HepG2 (cell line): ENCODE measurements at regions not wholly inside any gene's neighbourhood (a gene's known extent, or its start where the extent isn't known, plus 50 kb on each side); places are given as distances from the start of the nearest gene placed in this dataset.

Source experiments
- ATAC-seq: fragments of 200-7000 bp; cut with Tn5 transposase; 3 replicates; pipeline ENCODE4 v1.9.1; 2020; ENCODE audit warnings: mild to moderate bottlenecking, moderate library complexity
- BruUV-seq: library from RNA; stranded (reverse); fragments of 400-500 nt; replicated peaks from 2 replicates; lab custom pipeline; 2021; lab: Mats Ljungman, UMichigan
- CTCF ChIA-PET: fragments of 300-600 bp; formaldehyde crosslinking; extraction: SDS; loops from one replicate; lab custom pipeline; 2021; ENCODE audit warnings: low total read pairs, inconsistent platforms, low intra/inter-chr PET ratio; lab: Yijun Ruan, JAX
- POLR2A ChIA-PET: fragments of 350-600 bp; sonication (Branson Sonifier 250); formaldehyde crosslinking; loops from one replicate; lab custom pipeline; 2020; ENCODE audit warnings: antibody characterized with exemption, inconsistent platforms; lab: Yijun Ruan, JAX
- DNase-seq: peaks from one replicate; pipeline ENCODE4 v3.0.0-alpha.2; 2015; ENCODE audit warnings: low spot score
- FAIRE-seq: peaks from 3 replicates; lab custom pipeline; 2011; peaks lifted over from hg19 to GRCh38; lab: Jason Lieb, UNC
- H2AFZ ChIP-seq: one replicate; pipeline ENCODE4 v1.6.1; 2011; ENCODE audit warnings: low read length, inconsistent platforms
- H3K27ac ChIP-seq: fragments of 300-600 bp; 3 replicates; pipeline ENCODE4 v1.8.0; 2011; ENCODE audit warnings: mixed run types, mild to moderate bottlenecking, mixed read lengths, low read length, inconsistent platforms; ENCODE audit not compliant: insufficient read depth; ENCODE audit errors: extremely low read length
- H3K27me3 ChIP-seq, 2 experiments: fragments of 200-600 bp in 1 of 2; 2 replicates in 1 of 2; 3 replicates in 1 of 2; pipeline versions ENCODE4 v1.6.0 to v1.8.0; 2011; ENCODE audit warnings: low read length in 2 of 2, mild to moderate bottlenecking in 2 of 2, moderate library complexity in 2 of 2, inconsistent platforms in 1 of 2; ENCODE audit not compliant: insufficient read depth in 2 of 2, control insufficient read depth in 1 of 2
- H3K36me3 ChIP-seq, 2 experiments: fragments of 200-600 bp in 1 of 2; replicated peaks in 1 of 2; 2 replicates in 1 of 2; 3 replicates in 1 of 2; pipeline versions ENCODE4 v1.5.1 to v1.8.0; 2011; ENCODE audit warnings: low read length in 2 of 2, inconsistent platforms in 1 of 2; ENCODE audit not compliant: insufficient read depth in 2 of 2, control insufficient read depth in 1 of 2
- H3K4me1 ChIP-seq: 2 replicates; pipeline ENCODE4 v1.5.1; 2012; ENCODE audit warnings: low read length, inconsistent platforms; ENCODE audit not compliant: insufficient read depth
- H3K4me2 ChIP-seq: 2 replicates; pipeline ENCODE4 v1.6.0; 2011; ENCODE audit warnings: low read depth, low read length, inconsistent platforms
- H3K4me3 ChIP-seq, 3 experiments: fragments of 200-600 bp in 1 of 3; sonication (generic), shearing (Covaris generic) in 1 of 3; replicated peaks in 1 of 3; 2 replicates each; pipeline ENCODE4 v1.5.1; 2011 to 2016; ENCODE audit warnings: low read length in 3 of 3, inconsistent platforms in 2 of 3, low read depth in 2 of 3, mild to moderate bottlenecking in 2 of 3, control low read depth in 1 of 3, mixed read lengths in 1 of 3; ENCODE audit not compliant: insufficient read depth in 1 of 3
- H3K79me2 ChIP-seq: one replicate; pipeline ENCODE4 v1.6.1; 2011; ENCODE audit warnings: low read length, inconsistent platforms; ENCODE audit not compliant: insufficient read depth
- H3K9ac ChIP-seq: 2 replicates; pipeline ENCODE4 v1.6.0; 2011; ENCODE audit warnings: mild to moderate bottlenecking, low read depth, low read length, inconsistent platforms; ENCODE audit not compliant: insufficient read depth
- H3K9me3 ChIP-seq: 2 replicates; pipeline ENCODE4 v1.5.1; 2012; ENCODE audit warnings: mild to moderate bottlenecking, low read length
- H4K20me1 ChIP-seq: 2 replicates; pipeline ENCODE4 v1.6.0; 2011; ENCODE audit warnings: inconsistent platforms, mild to moderate bottlenecking, low read length, moderate library complexity; ENCODE audit not compliant: insufficient read depth
- AFF4 ChIP-seq: sonication (generic); formaldehyde crosslinking; IDR thresholded peaks from 2 replicates; pipeline ENCODE4 v1.4.0; 2020; ENCODE audit warnings: missing genetic modification reagents
- CBX5 ChIP-seq: sonication (generic); formaldehyde crosslinking; IDR thresholded peaks from 2 replicates; pipeline ENCODE4 v1.4.0; 2020; ENCODE audit warnings: missing genetic modification reagents, borderline replicate concordance
- ETV5 ChIP-seq: IDR thresholded peaks from 2 replicates; pipeline ENCODE4 v1.6.1; 2018; ENCODE audit warnings: missing biosample characterization, missing genetic modification reagents, inconsistent platforms, borderline replicate concordance
- FOXA3 ChIP-seq: IDR thresholded peaks from 2 replicates; pipeline ENCODE4 v1.6.1; 2016; ENCODE audit warnings: missing genetic modification reagents, missing compliant biosample characterization
- GABPB1 ChIP-seq: IDR thresholded peaks from 2 replicates; pipeline ENCODE4 v1.6.1; 2016; ENCODE audit warnings: mild to moderate bottlenecking, missing genetic modification reagents, moderate library complexity, missing compliant biosample characterization
- HNRNPLL ChIP-seq: fragments of 200-400 bp; formaldehyde crosslinking; IDR thresholded peaks from 2 replicates; pipeline ENCODE4 v1.6.1; 2017; ENCODE audit warnings: mild to moderate bottlenecking, low read depth, low read length; ENCODE audit not compliant: poor library complexity, severe bottlenecking
- ISX ChIP-seq: sonication (generic); formaldehyde crosslinking; conservative IDR thresholded peaks from 2 replicates; pipeline ENCODE4 v1.5.0; 2020; ENCODE audit warnings: missing genetic modification reagents
- KDM3A ChIP-seq: IDR thresholded peaks from 2 replicates; pipeline ENCODE4 v1.6.1; 2018; ENCODE audit warnings: low read depth, missing compliant biosample characterization
- LCORL ChIP-seq, 2 experiments: fragments of 450-650 bp in 1 of 2; sonication (generic) in 1 of 2; formaldehyde crosslinking in 1 of 2; IDR thresholded peaks; 2 replicates each; pipeline versions ENCODE4 v1.5.0 to v1.6.1; 2017 to 2020; ENCODE audit warnings: antibody characterized with exemption in 1 of 2, missing genetic modification reagents in 1 of 2
- NFE2L2 ChIP-seq: fragments of 150-350 bp; IDR thresholded peaks from 2 replicates; pipeline ENCODE4 v1.6.1; 2014; ENCODE audit warnings: low read length
- PRPF4 ChIP-seq: fragments of 200-400 bp; formaldehyde crosslinking; IDR thresholded peaks from 2 replicates; pipeline ENCODE4 v1.6.1; 2016; ENCODE audit warnings: low read length, low read depth; ENCODE audit not compliant: poor library complexity, severe bottlenecking
- RBFOX2 ChIP-seq: fragments of 200-400 bp; formaldehyde crosslinking; IDR thresholded peaks from 2 replicates; pipeline ENCODE4 v1.6.1; 2017; ENCODE audit warnings: low read depth, mild to moderate bottlenecking, low read length
- SALL1 ChIP-seq: sonication (generic); formaldehyde crosslinking; IDR thresholded peaks from 2 replicates; pipeline ENCODE4 v1.8.0; 2022; ENCODE audit warnings: mild to moderate bottlenecking, missing genetic modification reagents
- TCF7 ChIP-seq: sonication (generic); IDR thresholded peaks from 2 replicates; pipeline ENCODE4 v1.6.1; 2016; ENCODE audit warnings: antibody characterized with exemption, low read depth
- XRCC5 ChIP-seq: fragments of 200-400 bp; formaldehyde crosslinking; optimal IDR thresholded peaks from 2 replicates; pipeline ENCODE3; 2017; ENCODE audit warnings: mild to moderate bottlenecking, low read length
- ZBTB38 ChIP-seq: sonication (generic); formaldehyde crosslinking; IDR thresholded peaks from 2 replicates; pipeline ENCODE4 v1.5.1; 2020; ENCODE audit warnings: mild to moderate bottlenecking, missing genetic modification reagents
- ZNF225 ChIP-seq: sonication (generic); formaldehyde crosslinking; IDR thresholded peaks from 2 replicates; pipeline ENCODE4 v1.4.0; 2020; ENCODE audit warnings: mild to moderate bottlenecking, missing genetic modification reagents
- ZNF430 ChIP-seq: sonication (generic); formaldehyde crosslinking; IDR thresholded peaks from 2 replicates; pipeline ENCODE4 v1.9.0; 2021; ENCODE audit warnings: mild to moderate bottlenecking, missing genetic modification reagents
- ZNF547 ChIP-seq: sonication (generic); formaldehyde crosslinking; IDR thresholded peaks from 2 replicates; pipeline ENCODE4 v1.5.1; 2020; ENCODE audit warnings: mild to moderate bottlenecking, missing genetic modification reagents
- ZNF615 ChIP-seq: sonication (generic); formaldehyde crosslinking; IDR thresholded peaks from 2 replicates; pipeline ENCODE4 v1.5.0; 2020; ENCODE audit warnings: mild to moderate bottlenecking, missing genetic modification reagents, borderline replicate concordance
- ZNF672 ChIP-seq: sonication (generic); formaldehyde crosslinking; IDR thresholded peaks from 2 replicates; pipeline ENCODE4 v1.8.1; 2022; ENCODE audit warnings: missing genetic modification reagents
- ZSCAN29 ChIP-seq: sonication (generic); formaldehyde crosslinking; conservative IDR thresholded peaks from 2 replicates; pipeline ENCODE4 v1.4.0; 2020; ENCODE audit warnings: mild to moderate bottlenecking, missing genetic modification reagents
- WGBS: methylation state at CpG from one replicate; pipeline ENCODE4 v1.1.6; 2017; ENCODE audit warnings: low lambda C conversion rate; 5-methylcytosine and 5-hydroxymethylcytosine counted together
- in situ Hi-C: cut with HindIII; loops from 2 replicates; pipeline ENCODE4 v1.10.0; 2017; ENCODE audit warnings: low pct_unique_long_range_greater_than_20kb; ENCODE audit not compliant: extremely low pct_ligation_motif_present
- intact Hi-C: fragments of 100-400 bp; cut with micrococcal nuclease; formaldehyde crosslinking; loops from one replicate; pipeline ENCODE4 v1.10.0; 2022; ENCODE audit not compliant: unreplicated experiment

GRCh38 chr6:168193816-168194721 is 115.1 kb upstream of the FRMD1 start:
- Histone ChIP-seq H3K9me3 (no peaks in the 10 kb centered on the region), H3K27ac (no peak overlapping the region), H3K4me3 (peak overlapping the region in 1 of 3 experiments; percentile 17; a peak in 1 of 6 replicates), H3K9ac (no peak overlapping the region), H3K4me2 (peak overlapping the region; percentile 37), H3K27me3 (peaks cover 2 to 16% of the 10 kb centered on the region in 2 experiments; a peak in 4 of 5 replicates), H3K4me1 (peaks cover 68% of the 10 kb centered on the region), H3K36me3 (no peaks in the 10 kb centered on the region), H2AFZ (no peak overlapping the region), H3K79me2 (no peaks in the 10 kb centered on the region), H4K20me1 (no peaks in the 10 kb centered on the region)
- intact Hi-C loops (loop anchor here (1.0 kb wide), 1 partner anchor 162 kb away; no protein-coding TSS in a partner anchor), in situ Hi-C loops (loop anchor here (5.0 kb wide), 1 partner anchor 163 kb away; no protein-coding TSS in a partner anchor)
- no TSS peak for BruUV-seq
- ATAC-seq = peak; percentile 75
- WGBS = 65% methylated on average over 28 of the region's 42 CpGs
- ChIA-PET CTCF (interaction anchor here (1.1 to 3.0 kb wide), 3 partner anchors 80 to 165 kb away, joined by 3 to 39 read pairs (median 3); no protein-coding TSS in a partner anchor), POLR2A (no interaction called here)
- FAIRE-seq = peak; percentile 56
- DNase-seq = peak; percentile 60
- TF ChIP-seq ZNF547 (CRISPR knock-in tag) (no peak), ETV5 (CRISPR knock-in tag) (peak; percentile 16; the same call in 1 of the 2 replicates), LCORL (IDR thresholded peaks at IDR 0.05) (no peak), LCORL (CRISPR knock-in tag; IDR thresholded peaks at IDR 0.05) (0 out of 2 replicates have a peak, but pooled peaks have one; percentile 29), ZNF672 (CRISPR knock-in tag) (no peak), AFF4 (CRISPR knock-in tag) (no peak), ISX (CRISPR knock-in tag) (no peak), ZNF615 (CRISPR knock-in tag) (no peak), CBX5 (CRISPR knock-in tag) (peak; percentile 13; the same call in 1 of the 2 replicates), RBFOX2 (peak; percentile 27; the same call in 1 of the 2 replicates), KDM3A (CRISPR knock-in tag) (0 out of 2 replicates have a peak, but pooled peaks have one; percentile 38), GABPB1 (peak; percentile 29; the same call in 1 of the 2 replicates), TCF7 (peak; percentile 48; the same call in 1 of the 2 replicates), ZSCAN29 (CRISPR knock-in tag) (no peak), SALL1 (CRISPR knock-in tag) (peak; percentile 63), PRPF4 (no peak), NFE2L2 (no peak), ZBTB38 (peak; percentile 78), ZNF430 (CRISPR knock-in tag) (0 out of 2 replicates have a peak, but pooled peaks have one; percentile 62), HNRNPLL (peak; percentile 26), XRCC5 (peak; percentile 59), FOXA3 (CRISPR knock-in tag) (peak; percentile 41; the same call in 1 of the 2 replicates), ZNF225 (CRISPR knock-in tag) (no peak)
